ENCODE measurements at regions not wholly inside any gene's neighbourhood (a gene's known extent, or its start where the extent isn't known, plus 50 kb on each side); places are given as distances from the start of the nearest gene placed in this dataset.
"Not testable (repeated sequence)": the region's sequence is repeated elsewhere in the genome, so short reads cannot be mapped to it uniquely, and the experiment has no call there.

DNA sequence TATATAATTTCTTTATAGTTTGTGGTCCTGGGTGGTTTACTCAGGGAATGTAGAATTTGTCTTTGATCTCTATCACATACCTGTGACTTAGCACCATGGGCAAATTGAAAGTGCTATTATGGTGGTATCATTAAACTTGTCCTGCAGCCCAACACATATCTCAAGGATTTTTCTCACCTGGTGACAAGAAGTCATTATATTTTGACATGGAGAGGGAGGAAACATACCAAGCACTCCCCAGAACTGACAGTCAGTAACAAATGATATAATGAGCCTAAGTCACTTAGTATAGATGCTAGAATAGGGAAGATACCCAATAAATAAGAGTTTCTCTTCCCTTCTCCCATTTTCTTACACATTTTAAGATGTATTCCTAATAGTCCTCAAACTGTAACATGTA, 805.5 kb upstream of the KIF2B start:
- no peak for DNase-seq (ENCODE audit: missing footprints)
- ATAC-seq = no peak
- intact Hi-C loops (cut with DNase I) = no loop called here

DNA sequence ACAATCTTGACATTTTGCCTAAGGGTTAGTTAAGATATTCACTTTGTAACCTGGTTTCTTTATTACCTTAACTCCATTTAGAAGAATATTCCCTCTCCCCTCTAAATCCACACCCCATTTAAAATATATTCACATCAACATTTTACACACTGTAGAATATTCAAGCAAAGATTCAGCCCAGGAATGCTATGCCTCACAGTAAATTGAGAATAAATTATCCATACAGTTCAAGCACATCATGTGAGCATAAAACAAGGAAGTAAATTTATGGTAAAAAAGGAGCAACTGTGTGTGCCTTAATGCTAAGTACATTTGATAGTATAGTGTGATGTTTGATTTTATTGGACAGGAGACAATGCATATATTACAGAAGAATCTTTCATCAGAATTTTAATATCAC, 806.6 kb upstream of the KIF2B start:
- ATAC-seq (no peak), DNase-seq (ENCODE audit: missing footprints) (no peak)
- intact Hi-C loops (cut with DNase I) = no loop called here

DNA sequence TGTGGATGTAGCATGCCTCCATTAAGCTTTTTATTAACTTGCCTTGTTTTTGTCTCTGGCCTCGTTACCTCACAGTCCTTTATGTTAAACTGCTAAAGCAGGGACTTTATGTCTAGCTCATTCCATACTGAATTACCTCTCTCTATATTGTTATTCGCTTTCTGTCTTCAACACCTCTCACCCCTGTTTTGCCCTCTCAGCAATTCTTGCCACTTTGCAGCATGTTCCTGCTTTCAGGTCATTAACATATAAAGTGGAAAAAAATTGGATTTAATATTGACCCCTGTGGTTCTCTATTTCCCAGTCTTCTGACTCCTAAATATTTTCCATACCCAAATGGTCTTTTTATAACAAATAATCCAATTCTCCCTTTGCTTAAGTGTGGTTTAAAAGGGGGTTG, 810.4 kb upstream of the KIF2B start:
- intact Hi-C loops (cut with DNase I) = no loop called here
- no peak for ATAC-seq
- DNase-seq (ENCODE audit: missing footprints) = no peak

DNA sequence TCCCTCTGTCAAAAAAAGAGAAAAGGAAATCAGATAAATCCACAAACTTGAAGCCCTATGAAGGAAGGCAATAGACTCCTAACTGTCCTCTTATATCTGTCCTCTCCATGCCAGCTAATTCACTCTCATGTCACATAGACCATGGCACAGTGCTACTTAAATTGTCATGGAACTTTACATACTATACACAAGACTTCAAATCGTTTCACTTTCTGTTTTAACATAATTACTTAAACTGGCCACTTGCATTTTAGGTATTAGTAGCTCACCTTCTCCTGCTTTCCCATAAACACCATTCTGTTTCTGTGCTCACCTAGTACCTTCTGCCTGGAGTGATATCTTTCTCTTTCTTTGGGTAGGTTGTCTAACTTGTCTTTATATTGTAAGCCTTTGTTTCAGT, 816.7 kb upstream of the KIF2B start:
- intact Hi-C loops (cut with DNase I) = no loop called here
- ATAC-seq (no peak), DNase-seq (ENCODE audit: missing footprints) (no peak)

DNA sequence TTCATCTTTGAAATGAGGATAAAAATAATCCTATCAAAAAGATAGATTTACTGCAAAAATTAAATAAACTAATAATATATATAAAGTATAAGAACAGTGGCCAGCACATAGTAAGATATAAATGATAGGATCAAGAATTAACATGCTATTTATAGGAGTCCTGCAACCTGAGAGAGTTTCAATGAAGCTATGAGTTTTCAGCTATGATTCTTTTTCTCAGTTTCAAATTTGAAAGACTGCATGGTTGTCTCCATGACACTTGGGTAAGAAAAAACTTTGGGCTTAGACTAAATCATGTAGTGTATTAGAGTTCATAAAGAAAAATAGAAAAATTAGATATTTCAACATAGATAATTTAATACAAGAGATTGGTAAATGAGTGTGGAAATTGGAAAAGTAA, 817.8 kb upstream of the KIF2B start:
- intact Hi-C loops (cut with DNase I) = no loop called here
- ATAC-seq = no peak
- DNase-seq (ENCODE audit: missing footprints) = no peak

DNA sequence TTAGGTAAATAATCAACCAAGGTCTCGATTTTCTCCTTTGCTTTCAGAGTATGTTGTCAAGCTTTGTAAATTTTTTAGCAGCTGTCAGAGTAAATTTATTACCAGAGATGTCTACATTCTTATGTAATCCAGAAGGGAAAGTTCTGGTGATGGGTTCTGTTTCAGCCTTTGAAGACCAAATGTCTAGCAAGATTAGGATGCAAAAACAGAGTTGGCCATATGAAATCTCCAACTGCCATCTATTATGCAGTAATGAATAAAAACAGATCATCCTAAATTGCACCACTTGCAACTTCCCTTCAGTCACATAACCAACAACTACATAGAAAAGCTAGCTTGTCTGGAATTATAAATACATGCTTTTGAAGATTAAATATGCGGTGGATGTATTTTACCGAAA, 826.8 kb upstream of the KIF2B start:
- intact Hi-C loops (cut with DNase I) = no loop called here
- DNase-seq (ENCODE audit: missing footprints) = no peak
- no peak for ATAC-seq

DNA sequence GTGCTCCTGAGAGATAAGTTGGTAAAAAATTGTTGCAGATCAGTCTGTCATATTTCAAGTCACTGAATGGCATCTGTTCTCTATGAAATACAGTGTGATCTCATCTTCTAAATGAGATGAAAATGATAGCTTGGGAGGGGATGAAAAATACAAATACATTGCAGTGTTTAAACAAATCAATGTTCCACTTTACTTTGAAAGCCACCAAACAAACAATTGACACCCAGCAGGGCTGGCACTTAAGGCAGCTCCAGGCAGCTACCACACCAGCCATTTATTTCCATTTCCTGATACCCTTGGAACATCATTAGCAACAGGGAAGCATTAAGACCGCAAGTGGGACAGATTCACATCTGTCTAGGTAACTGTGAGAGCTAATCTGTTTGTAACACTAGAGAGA, 827.6 kb upstream of the KIF2B start:
- ATAC-seq (no peak), DNase-seq (ENCODE audit: missing footprints) (no peak)
- intact Hi-C loops (cut with DNase I) = no loop called here

DNA sequence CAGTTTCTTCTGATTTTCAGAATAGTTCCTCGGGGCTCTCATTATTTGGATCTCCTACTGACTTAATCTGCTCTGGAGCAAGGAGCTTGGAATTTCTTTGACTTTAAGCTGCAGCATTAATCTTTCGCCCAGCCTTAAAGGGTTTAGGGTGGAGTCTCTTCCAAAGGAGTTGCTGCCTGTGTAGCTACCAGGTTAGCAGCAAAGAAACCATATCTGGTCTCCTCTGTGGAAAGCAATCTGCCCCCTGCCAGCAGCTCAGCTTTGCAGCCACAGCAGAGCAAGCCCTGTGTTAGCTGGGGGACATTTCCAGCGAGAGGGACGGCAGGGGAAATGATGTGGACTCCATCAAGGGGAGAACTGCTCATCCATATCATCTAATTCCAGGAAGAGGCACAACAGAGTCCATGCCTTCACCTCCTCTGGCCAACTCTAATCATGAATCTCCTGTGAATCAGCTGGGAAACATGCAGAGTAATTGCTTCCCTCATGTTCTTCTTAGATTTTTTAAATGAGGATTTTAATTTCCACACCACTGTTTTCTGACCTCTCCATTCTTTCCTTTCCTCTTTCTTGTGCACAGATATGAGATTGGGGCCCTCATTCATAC, 827.6 kb upstream of the CA10 start:
- ATAC-seq = no peak
- intact Hi-C loops (cut with DNase I) = no loop called here
- no peak for DNase-seq (ENCODE audit: missing footprints)

DNA sequence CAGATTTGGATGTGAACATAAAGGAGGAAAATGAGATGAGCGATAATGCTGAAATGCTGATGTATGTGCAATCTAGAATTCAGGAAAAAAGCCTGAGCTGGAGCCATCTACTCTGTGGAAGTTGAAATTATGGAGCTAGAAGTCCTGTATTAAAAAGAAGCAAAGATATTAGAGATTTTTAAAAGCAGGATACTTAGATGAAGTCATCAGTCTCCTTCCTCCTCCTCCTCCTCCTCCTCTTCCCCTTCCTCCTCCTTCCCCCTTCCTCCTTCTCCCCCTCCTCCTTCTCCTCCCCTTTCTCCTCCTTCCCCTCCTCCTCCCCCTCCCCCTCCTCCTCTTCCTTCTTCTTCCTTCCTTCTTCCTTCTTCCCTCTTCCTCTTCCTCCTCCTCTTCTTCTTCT, 823.8 kb upstream of the CA10 start:
- ATAC-seq (no peak), DNase-seq (ENCODE audit: missing footprints) (no peak)
- intact Hi-C loops (cut with DNase I) = no loop called here

DNA sequence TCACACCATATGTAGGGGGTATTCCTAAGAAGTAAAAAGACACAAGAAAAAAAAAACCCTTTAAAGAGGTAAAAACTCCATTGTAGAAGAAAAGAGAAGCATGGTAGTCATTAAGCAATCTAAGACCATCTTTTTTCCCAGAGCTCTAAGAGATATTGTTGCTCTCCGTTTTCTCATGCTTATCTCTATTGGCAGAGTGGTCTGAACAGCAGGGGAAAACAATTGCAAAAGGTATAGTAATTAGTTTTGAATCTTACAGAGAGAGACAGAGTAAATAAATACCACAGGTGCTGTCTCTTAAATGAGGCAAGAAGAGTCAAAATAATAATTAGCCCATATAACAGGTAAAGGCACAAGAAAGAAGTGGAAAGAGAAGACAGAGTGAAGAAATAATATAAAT, 821.4 kb upstream of the CA10 start:
- no peak for ATAC-seq
- intact Hi-C loops (cut with DNase I) = no loop called here
- DNase-seq (ENCODE audit: missing footprints) = no peak

DNA sequence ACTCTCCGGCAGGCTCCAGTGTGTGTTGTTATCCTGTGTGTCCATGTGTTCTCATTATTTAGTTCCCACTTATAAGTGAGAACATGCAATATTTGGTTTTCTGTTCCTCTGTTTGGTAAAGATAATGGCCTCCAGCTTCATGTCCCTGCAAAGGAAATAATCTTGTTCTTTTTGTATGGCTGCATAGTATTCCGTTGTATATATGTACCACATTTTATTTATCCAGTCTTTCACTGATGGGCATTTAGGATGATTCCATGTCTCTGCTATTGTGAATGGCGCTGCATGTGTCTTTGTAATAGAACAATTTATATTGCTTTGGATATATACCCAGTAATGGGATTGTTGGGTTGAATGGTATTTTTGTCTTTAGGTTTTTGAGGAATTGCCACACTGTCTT, 807.3 kb upstream of the CA10 start:
- no peak for DNase-seq (ENCODE audit: missing footprints)
- no peak for ATAC-seq
- intact Hi-C loops (cut with DNase I) = no loop called here

DNA sequence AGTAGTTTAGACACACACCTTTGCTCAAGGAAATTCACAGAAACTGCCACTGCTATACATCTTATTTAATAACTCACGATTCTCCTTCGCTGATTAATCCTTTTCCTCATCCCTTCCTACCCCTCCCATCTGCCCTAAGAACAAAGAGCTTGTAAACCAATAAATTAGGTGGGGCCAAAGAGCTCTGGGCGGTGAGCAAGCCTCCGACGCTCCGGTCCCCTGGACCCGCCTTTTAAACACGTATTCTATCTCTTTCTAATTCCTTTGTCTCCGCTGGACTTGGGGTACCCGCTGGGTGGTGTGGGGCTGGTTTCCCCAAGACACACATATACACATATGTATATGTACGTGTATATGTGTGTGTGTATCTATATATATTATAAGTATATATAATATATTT, 803.2 kb upstream of the CA10 start:
- DNase-seq (ENCODE audit: missing footprints); intact Hi-C loops (cut with DNase I); ATAC-seq: not testable (repeated sequence)

DNA sequence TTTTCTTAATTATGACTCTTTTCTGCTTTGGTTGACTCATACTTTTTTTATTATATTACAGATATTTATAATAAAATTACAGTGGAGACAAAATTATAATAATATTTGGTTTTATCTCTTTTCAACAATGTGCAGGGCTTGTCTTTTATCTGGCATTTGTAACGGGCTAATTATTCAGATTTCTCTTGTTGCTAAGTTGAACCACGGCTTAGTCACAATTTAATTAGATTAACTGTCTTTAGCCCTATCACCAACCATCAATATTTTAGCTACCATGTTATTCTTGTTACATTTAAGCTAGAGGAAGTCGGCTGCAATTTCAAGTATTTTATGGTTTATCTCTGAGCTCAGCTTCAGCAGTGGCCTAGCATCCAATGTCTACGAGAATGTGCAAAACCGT, 798.9 kb upstream of the CA10 start:
- DNase-seq (ENCODE audit: missing footprints) = no peak
- intact Hi-C loops (cut with DNase I) = no loop called here
- ATAC-seq = no peak

DNA sequence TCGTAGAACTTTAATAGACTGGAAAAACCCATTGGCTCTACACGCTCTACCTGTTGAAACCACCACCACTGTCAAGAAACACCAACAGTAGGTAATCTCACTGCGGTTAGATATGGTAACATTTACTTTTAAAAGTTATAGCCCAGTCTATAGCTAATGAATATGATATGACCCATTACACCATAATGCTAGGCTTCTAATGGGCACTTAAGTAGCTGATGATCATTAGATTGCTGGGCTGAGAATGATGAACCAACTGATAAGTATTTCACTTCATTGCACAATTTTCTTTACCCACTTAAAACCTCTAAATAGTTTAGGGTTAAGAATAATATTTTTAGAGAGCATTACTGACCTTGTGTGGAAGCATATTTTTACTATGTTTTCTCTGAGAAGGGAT, 788.9 kb upstream of the CA10 start:
- intact Hi-C loops (cut with DNase I) = no loop called here
- ATAC-seq = no peak
- DNase-seq (ENCODE audit: missing footprints) = no peak

DNA sequence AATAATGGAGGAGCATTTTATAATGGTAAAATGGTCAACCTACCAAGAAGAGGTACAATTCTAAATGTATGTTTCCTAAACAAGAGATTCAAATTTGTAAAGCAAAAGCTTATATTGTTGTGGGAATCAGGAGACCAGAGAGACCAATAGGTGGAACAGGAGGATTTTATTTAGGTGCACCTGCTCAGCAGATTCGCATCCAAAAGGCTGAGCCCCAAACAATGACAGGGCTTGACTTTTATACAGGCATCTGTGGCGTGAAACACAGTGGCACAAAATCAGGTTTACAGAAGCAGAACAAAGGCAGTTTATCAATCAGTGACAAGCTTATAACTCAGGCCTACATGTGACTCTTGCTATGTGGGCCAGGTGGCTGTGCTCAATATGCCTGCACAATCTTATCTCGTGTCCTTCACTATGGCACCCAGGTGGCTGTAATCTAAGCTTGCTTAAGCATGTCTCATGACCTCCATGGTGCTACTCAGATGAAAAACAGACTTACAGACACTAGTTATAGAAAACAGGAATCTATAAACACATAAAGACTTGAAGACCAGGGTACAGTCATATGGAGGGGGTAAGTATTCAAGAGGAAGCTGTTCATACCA, 780.2 kb upstream of the CA10 start:
- intact Hi-C loops (cut with DNase I) = no loop called here
- DNase-seq (ENCODE audit: missing footprints) (no peak), ATAC-seq (no peak)

DNA sequence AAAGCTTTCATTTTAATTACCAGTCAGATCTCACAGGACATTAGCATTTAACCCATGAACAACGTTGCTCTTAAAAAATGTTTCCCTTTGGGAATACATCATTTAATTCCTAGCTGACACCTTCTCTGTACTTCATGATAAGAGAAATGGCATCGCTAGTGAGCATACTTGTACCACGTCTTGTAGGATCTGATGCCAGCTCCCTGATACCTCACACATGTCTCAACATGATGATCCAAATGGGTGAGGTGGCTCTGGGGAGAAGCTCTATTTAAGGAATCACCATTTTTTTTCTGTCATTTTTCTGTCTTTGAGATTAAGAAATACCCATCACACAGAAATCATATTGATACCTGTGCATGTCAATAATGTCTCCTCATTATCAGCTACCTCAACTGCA, 772.1 kb upstream of the CA10 start:
- intact Hi-C loops (cut with DNase I) = no loop called here
- no peak for ATAC-seq

DNA sequence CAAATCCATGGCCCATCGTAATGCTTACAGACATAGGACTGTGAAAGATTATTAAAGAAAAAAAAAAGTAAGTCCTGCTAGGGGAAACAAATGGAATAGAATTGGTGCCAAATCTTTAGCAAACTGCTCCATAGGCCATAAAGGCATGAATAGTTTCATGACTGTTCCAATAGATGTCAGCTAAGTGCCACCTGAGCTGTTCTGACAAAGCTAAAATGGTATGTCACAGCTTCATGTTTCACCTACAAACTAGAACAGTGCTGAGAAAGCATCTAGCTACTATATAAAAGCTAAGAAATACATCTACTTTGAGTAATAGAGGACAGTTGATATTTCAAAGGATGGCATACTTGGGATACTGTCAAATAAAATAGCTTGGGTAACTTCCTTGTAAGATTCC, 771.6 kb upstream of the CA10 start:
- no peak for ATAC-seq
- no peak for DNase-seq (ENCODE audit: missing footprints)
- intact Hi-C loops (cut with DNase I) = no loop called here

More for the DNA sequence above, 772.1 kb upstream of the CA10 start:
- no peak for DNase-seq (ENCODE audit: missing footprints)

DNA sequence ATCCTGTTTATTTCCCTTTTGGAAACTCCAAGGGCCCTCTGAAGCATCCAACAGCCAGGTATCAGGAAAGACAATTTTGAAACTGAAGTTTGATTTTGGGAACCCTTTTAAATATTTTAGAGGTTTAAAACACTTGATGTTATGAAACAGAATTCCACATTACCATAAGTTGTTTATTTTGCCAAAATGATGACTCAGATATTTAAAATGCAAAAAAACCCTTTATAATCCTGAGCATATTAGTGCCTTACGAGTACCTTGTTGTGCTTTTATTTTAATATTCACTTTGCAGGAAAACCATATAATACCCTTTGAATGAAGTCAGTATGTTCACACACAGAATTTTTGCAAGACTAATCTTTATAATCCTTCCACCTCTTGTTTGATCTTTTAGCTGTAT, 765.1 kb upstream of the CA10 start:
- ATAC-seq (no peak), DNase-seq (ENCODE audit: missing footprints) (no peak)
- intact Hi-C loops (cut with DNase I) = no loop called here

DNA sequence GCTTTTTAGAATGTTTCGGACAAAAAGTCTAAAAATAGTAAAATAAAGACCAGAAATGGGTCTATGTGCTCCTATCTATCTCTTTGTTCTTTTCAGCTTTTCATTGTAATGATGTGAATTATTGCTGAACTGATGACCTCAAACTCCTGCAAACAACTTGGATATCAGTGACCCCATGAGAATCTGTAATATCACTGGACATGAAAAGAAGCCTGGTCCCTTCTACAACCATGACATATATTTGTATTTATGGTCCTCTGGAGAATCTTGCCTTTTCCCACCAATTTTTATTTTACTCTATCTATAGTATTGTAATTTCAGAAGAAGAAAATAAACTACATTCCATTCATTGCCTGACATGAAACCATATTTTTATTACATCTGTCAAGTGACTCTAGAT, 740.7 kb upstream of the CA10 start:
- intact Hi-C loops (cut with DNase I) = no loop called here
- no peak for ATAC-seq
- DNase-seq (ENCODE audit: missing footprints) = no peak

DNA sequence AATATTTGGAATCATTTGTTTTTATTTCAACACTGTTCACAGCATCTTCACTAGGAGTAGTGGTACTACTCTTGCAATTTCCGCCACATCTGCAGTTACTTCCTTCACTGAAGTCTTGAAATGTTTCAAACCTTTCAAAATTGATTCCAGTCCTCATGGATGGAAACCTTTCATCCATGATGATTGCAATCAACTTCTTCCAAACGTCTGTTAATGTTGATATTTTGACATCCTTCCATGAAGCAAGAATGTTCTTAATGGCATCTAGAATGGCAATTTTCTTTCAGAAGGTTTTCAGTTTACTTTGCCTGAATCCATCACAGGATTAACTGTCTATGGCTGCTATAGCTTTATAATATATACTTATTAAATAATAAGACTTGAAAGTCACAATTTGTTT, 736.8 kb upstream of the CA10 start:
- intact Hi-C loops (cut with DNase I) = no loop called here
- ATAC-seq = no peak
- DNase-seq (ENCODE audit: missing footprints) = no peak

DNA sequence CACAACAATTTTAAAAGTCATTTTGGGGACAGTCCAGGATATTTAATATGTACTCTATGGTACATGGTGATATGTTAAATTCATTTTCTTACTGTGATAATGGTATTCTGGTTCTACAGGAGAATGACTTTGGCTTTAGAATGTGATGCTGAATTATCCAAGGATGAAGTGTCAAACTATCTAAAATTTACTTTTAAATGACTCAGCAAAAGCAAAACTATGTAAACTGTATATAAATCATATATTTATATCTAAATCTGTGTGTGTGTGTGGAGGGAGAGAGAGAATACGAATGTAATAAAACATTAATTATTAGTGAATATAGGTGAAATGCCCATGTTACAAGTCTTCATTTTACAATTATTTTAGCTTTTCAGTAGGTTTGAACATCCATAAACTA, 733.8 kb upstream of the CA10 start:
- DNase-seq (ENCODE audit: missing footprints) = no peak
- intact Hi-C loops (cut with DNase I) = no loop called here
- no peak for ATAC-seq

All from Right ventricle myocardium inferior (tissue), 1 donor.